HG02981 (cell line): ENCODE measurements at regions not wholly inside any gene's neighbourhood (a gene's known extent, or its start where the extent isn't known, plus 50 kb on each side); places are given as distances from the start of the nearest gene placed in this dataset.

Experiments used
- ATAC-seq: cut with Tn5 transposase; IDR thresholded peaks from one replicate; pipeline ENCODE4 v1.9.1; 2021; ENCODE audit warnings: mild to moderate bottlenecking, moderate library complexity; ENCODE audit not compliant: unreplicated experiment

DNA sequence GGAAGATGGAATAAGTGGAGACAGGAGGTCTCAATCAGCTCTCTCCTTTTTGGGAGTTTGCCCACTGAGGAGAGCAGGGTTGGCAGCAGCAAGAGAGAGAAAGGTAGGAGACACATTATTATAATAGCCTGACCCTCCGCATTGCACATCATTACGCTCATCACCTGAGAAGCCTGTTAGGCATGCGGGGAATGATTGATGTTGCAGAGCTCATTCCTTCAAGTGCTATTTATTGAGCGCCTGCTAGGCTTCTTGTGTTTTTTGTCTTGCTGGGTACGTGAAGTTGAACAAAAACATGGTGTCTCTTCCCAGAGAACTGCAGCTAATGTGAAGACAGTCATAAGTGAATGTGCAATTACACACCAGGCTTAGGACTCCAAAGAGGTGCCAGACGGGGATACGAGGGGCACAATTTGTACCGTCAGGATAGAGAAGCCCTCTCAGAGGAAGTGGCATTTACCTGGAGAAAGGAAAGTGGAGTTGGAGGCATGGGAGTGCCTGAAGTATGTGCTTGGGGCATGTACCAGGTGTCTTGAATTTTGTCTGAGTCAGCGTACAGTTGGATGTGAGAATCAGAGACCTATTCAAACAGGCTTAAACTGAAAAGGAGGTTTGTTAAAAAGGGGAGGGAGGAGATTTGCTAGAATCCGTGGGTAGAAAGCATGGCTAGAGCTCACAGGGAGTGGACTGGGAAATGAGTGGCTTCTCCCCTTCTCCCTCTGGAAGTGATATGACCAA is 90.2 kb upstream of the SOD3 start:
- no peak for ATAC-seq

- ATAC-seq: no peak
Observed at GRCh38 chr4:24713604-24714003, 81.8 kb upstream of the SOD3 start.

DNA sequence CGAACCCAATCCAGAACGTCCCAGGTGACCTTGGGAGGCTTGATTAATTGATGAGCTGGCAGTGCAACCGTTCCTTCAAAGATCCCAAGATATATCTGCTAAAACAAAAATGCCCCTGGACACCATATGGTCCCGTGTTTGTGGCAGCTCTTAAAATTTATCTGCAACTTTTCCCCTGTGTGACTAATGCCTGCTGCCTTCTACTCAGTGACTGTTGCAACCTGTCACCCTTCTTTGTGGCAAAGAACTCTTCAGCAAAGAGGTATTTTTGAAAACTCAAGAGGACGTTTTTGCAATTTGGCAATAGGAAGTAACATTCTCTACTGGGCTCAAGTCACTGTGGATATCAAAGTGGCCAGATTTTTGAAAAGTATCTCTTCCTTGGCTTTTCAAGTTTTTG is 75.8 kb upstream of the SOD3 start:
- no peak for ATAC-seq

GRCh38 chr4:24720436-24720835 is 74.9 kb upstream of the SOD3 start:
- ATAC-seq: no peak

DNA sequence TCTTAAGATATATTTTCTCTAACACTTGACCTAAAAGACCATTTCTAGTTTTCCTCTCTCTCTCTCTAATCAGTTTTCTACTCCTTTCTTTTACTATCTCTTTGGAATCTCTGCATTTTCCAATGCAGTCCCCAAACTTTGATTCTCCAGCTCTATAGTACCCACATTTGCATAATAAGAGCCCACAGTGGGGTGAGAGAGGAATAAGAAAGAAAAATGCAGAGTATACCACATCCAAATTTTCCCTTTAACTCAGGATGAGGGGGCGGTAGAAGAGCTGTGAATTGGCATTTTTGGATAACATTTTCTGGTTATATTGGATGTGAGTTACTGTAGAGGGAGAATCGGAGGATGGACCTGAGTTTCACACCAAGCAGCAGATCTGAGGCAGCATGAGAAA is 74.4 kb upstream of the SOD3 start:
- ATAC-seq: no peak

DNA sequence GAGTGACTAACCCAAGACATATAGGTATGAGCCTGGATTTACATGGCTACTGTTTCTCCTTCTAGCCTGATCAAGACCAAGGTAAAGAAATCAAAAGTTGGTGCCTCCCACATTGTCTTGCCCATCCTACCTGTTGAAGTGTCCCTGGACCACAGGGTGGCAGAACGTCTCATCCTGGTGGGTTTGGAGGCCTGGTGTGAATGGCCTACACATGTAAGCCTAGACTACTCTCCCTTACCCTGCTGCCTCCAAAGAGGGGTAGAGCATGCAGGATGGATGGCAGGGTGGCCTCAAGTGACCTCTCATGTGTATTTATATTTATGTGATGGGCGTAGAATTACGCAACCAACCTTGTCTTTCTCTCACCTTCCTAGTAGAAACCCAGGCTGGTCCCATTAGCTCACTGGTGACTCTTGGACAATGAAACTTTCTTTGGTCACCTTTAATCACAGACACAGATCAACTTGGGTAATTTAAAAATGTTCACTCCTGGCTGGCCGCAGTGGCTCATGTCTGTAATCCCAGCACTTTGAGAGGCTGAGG is 73.3 kb upstream of the SOD3 start:
- no peak for ATAC-seq

DNA sequence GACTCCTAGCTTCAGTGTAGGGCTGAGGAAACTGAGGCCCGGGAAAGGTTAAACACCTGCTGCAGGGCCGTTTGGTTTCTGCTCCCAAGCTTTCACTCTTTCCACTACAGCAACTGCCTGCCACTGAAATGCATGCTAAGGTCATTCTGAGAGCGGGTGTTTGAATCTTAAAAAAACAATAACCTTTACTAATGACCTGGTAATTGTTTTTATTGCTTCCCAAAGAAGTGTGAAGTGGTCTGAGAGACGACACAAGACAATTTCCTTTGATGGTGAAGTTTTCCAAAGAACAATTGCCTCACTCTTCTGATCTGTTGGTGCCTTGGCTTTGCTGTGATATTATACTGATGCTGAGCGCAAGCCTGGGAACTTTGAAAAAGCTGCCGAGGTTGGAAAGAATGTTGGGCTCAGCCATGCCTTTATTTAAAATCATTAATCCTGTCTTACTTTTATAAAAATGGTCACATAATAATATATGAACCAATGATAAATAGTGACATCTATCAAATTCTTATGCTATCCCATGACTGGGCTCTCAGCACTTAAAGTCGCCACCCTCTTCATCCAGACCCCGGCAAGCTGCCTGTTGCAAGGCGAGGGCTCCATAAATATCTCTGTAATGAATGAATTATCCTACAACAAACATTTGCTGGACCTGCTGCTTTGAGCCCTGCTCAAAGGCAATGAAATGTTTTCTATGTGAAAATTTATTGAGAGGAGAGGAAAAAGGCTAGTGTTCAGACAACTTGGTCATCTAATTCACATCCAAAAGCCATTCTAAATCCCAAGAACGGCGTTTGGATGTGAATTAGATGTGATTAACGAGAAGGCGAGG is 67.8 kb upstream of the SOD3 start:
- no peak for ATAC-seq

GRCh38 chr4:24729119-24729730 is 66.1 kb upstream of the SOD3 start:
- no peak for ATAC-seq

GRCh38 chr4:24730256-24731001 is 64.9 kb upstream of the SOD3 start:
- ATAC-seq: no peak

DNA sequence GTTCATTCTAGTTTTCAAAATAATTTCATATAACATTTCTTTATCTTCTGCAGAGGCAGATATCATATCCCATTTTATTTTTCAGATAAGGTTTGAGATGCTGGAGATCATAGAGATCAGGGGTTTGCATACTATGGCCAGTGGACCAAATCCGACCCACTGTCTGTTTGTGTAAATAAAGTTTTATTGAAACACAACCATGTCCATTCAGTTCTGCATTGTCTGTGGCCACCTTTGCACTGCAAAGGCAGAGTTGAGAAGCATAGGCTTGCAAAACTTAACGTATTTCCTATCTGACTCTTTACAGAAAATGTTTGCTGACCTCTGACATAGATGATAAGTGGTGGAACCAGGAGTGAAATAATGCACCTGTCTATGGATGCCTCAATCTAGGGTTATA is 63.9 kb upstream of the SOD3 start:
- no peak for ATAC-seq

- no peak for ATAC-seq
Observed at GRCh38 chr4:24734511-24734910, 60.9 kb upstream of the SOD3 start.

DNA sequence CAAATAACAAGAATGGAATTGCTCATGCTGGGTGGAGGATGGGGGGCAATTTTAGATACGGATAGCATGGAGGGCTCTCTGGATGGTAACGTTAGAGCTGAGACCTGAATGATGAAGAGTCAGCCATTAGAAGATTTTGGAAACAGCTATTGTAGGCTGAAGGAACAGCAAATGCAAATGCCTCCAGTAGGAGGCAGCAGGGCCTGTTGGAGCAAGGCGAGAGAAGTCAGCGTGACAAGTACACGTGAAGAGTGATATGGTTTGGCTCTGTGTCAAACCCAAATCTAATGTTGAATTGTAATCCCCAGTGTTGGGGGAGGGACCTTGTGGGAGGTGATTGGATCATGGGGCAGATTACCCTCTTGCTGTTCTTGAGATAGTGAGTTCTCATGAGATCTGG is 59.3 kb upstream of the SOD3 start:
- ATAC-seq: no peak

DNA sequence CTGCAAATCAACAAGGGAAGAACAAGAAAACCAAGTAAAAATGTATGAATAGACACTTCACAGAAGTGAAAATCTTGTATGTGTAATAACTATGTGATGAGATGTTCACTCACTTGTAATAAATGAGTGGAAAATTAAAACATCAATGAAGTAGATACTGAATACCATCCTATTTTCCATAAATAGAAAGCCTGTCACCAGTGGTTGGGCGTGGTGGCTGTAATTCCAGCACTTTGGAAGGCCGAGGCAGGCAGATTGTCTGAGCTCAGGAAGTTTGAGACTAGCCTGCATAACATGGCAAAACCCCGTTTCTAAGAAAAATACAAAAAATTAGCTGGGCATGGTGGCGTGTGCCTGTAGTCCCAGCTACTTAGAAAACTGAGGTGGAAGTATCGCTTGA is 53.5 kb upstream of the SOD3 start:
- ATAC-seq: no peak

DNA sequence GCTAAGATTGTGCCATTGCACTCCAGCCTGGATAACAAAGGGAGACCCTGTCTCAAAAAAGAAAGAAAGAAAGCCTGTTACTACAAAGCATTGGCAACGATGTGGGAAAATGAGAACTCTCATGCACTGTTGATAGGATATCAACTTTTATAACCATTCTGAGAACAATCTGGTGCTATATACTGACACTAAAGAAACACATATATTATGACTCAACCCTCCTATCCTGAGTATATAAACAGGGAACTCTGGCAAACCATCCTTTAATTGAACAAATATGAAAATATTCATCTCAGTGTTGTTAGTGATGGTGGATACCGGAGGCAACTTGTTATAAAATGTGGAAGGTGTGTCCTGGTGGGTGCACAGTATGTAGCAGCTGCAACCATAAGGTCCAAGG is 53.0 kb upstream of the SOD3 start:
- ATAC-seq: no peak

DNA sequence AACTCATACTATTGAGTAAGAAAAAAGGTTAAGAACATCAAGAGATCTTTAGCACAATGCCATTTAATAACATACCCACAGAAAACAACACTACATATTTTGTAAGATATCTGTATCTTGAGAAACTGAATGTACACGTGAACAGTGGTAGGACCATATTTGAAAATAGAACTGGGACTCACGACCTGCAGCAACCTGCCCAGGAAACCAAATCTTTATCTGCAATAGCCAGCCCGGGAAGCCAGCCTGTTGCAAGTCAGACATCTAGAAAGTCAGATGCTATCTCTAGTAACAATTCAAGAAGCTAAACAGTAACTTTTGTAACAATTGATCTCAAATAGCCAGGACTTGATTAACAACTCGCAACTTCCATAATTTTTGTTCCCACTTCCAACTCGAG is 52.6 kb upstream of the SOD3 start:
- ATAC-seq: no peak

DNA sequence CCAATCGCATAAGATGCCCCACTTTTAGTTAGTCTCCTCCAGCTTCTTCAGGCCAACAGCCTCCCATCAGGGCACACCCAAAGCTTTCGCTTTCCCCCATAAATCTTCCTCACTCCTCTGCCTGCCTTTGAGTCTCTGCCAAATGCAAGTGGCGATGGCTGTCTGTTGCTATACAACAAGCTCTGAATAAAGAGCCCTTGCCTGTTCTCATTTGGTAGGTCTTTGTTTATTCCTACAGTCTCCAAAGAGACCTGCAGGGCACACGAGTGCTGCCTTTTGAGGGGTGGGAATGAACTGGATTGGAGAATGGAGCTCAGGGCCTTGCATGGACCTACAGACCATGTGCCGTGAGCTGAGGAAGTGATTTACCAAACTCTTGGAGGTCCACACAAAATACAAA is 52.2 kb upstream of the SOD3 start:
- no peak for ATAC-seq

DNA sequence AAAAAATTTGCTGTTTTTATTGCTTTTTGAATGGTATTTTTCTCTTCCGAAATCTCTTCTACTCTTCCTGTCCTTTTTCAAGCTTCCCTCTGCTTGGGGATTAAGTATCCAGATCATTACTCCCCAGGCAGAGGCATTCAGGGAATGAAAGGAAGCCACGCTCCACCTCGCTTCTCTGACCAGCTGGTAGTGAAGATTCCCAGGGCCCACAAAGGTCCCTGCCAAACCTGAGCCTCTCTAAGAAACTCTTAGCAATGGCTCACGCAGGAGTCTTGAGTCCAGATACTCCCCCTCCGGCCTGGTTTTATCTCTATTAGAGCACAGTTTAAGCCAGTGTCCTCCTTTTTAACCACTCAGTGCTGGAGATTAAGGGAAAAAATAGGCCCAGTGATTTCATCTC is 51.4 kb upstream of the SOD3 start:
- no peak for ATAC-seq

GRCh38 chr4:24745172-24745895 is 50.0 kb upstream of the SOD3 start:
- ATAC-seq: no peak
